Glomerular visceral epithelial cell (primary cell): ENCODE measurements at regions not wholly inside any gene's neighbourhood (a gene's known extent, or its start where the extent isn't known, plus 50 kb on each side); places are given as distances from the start of the nearest gene placed in this dataset.

ENCODE experiments used
- DNase-seq: peaks from one replicate; pipeline ENCODE4 v3.0.0-alpha.2; 2016; ENCODE audit errors: extremely low spot score

DNA sequence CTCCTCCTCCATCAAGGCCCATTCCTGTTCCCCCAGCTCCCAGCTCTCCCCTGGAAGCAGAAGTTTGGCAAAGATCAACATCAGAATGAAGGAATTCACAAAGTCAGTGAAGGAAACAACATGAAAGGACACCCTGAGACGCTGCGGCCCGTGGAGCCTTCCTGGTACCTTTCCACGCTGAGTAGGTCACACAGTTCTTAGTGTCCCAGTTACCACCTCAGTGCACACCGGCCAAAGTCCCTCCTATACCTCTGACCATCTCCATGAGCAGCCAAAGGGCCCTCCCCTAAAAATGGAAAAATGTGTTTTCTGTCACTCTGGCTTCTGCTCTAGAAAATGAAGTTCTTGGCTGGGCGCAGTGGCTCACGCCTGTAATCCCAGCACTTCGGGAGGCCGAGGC, 191.6 kb upstream of the AGAP1 start:
- DNase-seq, result no peak

DNA sequence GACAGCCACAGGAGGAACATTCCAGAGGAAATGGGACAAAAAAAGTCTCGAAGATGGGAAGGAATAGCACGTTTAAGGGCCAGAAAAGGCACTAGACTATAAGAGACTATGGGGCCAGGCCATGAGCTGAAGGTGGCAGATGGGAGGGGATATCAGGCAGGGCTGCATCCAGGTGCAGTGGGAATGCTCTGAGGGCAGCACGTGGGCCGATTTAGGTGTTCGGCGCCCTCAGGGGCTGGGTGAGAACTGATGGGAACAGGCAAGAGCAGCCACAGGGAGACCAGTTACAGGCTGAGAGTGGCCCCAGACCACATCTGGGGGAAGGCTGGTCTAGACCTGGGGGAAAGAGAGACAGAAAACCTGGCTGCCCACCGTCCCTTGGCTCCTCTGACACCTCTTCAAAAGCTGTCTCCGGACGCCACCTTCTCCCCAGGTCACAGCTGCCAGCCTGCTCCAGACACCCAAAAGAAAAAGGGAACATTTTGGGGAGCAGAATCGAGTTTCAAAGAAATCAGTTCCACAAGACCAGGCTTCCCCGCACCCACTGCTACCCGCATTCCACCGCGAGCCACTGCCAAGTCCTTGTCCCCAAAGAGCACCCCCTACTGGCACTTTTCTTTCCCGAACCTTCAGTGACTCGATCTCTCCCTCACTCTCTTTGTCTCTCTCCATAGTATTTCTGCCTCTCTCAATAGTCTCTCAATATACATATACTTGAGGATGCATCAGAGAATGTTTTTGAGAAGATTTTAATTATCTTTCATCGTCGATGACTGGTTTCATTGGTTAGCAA, 190.1 kb upstream of the AGAP1 start:
- DNase-seq, result no peak

DNA sequence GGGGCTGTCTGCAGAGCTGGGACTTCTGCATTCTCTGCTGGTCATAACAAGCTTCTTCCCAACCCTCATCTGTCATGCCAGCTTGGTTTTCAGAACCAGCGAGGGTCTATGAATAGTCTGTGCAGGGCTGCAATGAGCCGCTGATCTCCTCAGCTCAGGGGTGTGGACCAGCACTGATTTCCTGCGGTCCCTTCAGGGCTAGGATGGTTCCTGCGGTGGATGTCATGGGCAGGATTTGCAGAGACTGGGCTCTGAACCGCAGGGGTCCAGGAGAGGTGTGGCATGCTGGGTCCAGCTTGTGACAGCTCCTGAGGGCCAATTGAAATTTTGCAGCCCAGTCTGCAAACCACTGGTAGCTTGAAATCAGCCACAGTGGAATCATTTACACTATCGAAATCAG, 188.2 kb upstream of the AGAP1 start:
- DNase-seq, result no peak

DNA sequence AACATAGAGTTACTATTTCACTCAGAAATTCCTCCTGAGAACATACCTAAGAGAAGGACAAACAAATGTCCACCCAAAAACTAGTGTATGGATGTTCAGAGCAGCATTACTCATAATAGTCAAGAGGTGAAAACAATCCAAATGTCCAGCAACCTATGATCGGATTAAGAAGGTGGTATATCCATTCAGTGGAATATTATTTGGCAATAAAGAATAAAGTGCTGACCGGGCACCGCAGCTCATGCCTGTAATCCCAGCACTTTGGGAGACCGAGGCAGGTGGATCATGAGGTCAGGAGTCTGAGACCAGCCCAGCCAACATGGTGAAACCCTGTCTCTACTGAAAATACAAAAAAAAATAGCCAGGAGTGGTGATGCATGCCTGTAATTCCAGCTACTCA, 182.8 kb upstream of the AGAP1 start:
- DNase-seq, result no peak

DNA sequence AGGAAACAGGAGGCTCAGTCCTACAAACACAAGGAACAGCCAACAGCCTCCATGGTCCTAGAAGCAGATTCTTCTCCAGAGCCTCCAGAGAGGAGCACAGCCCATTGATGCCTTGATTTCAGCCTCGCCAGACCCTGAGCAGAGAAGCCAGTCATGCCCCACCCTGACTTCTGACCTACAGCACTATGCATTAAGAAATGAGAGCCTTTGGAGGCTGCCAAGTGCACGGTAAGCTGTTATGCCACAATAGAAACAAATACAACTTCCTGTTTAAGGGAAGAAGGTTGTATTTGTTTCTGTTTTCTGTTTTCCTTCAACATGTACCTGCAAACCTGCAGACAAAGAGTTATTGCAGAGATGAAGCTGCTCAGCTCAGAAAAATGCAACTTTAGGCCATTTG, 181.3 kb upstream of the AGAP1 start:
- DNase-seq, result no peak

DNA sequence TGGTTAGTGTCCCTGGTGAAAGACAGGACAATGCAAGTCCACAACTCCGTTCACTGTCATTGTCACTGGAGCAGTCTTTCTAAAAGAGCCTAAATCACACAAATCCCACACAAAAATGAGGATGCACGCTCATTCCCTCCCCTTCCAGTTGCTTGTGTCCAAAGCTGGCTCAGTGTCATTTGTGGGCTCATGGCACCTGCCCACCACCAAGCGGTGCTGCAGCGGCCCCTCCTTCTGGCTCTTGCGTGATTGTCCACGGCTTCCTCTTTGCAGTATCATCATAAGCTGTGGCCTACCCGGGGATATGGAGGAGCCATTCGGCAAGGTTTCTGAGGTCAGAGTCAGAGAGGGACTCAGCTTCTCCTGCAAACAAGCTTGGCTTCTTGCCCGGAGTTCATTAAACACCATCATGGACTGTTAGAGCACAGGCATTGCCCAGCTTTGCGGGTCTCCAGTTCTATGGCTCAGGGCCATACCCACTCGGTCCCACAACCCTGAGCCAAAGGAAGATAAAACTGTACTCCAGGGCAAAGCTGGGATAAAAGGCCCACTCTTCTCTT, 179.4 kb upstream of the AGAP1 start:
- no peak for DNase-seq

DNA sequence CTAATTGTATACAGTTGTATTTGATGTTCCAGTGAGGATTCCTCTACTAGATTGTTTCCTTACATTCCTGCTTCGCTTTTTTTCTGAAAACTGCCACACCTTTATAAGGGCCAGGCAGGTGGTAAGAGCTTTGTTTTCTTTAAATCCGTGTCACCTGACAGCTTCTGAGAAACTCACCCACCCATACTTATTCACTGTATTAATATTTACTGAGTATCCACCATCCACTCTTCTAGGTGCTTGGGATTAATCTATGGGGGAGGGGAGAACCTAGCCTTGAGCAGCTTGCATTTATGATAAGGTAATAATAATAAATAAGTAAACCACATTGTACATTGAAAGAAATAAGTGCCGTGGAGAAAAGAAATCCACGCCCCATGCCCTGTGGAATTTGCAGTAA, 174.7 kb upstream of the AGAP1 start:
- DNase-seq, result no peak

DNA sequence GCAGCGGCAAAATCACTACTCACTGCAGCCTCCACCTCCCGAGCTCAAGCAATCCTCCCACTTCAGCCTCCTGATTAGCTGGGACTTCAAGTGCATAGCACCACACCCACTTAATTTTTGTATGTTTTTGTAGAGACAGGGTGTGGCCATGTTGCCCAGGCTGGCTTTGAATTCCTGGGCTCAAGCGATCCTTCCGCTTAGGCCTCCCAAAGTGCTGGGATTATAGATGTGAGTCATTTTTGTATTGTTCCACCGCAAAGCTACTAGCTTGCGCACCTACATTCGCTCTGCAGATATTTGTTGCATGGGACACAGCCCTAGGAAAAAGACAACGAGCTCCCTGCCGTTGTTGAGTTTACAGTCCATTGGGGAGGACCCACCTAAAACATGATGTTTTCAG, 173.5 kb upstream of the AGAP1 start:
- DNase-seq, result no peak

DNA sequence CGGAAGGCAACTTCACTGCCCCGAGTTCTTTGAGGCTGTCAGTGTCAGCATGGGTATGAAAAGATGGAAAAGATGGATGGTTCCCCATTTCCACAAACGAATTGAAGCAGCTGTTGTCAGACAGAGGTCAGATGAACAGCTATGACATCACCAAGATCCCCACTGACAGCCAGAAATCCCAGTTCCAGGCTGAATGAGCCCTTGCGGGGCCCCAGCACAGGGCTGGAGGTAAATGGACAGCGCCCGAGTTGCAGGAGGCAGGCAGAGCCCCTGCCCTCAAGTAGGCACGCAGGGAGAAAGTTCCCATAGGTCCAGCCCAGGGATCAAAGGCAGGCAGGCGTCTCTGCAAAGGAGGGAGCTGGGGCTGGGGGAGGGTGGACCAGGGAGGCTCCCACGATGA, 169.5 kb upstream of the AGAP1 start:
- DNase-seq, result no peak

DNA sequence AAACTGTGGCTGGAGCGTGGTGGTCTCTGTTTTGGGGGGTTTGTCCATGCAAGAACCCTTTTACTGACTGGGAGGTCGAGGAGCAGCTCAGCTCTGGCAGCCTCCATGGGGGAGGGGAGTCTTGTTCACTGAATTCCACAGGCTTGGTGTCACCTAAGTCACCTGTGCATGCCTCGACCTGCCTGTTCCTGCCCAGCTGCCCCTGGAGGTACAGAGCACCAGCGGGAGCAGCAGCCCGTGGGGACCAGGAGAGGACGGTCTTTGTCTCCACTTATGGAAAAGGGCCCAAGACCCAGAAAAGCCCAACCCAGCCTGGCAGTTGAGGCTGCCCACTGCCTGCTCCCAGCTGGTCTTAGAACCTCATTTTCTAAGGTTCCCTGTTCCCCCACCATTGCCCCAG, 168.7 kb upstream of the AGAP1 start:
- DNase-seq, result no peak

DNA sequence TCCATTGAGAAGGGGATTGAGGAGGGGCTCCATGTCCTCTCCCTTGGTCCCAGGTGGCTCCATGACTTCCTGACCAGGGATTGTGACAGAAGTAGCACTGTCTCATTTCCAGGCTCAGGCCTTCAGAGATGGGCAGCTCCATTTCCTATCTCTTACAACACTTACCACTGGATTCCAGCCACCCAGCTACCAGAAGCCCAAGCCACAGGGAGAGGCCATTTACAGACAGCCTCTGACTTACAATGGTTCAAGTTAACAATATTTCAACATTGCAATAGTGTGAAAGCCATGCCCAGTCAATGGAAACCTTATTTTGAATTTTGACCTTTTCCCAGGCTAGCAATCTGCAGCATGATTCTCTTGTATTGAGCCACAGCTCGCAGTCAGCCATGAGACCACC, 164.9 kb upstream of the AGAP1 start:
- no peak for DNase-seq

DNA sequence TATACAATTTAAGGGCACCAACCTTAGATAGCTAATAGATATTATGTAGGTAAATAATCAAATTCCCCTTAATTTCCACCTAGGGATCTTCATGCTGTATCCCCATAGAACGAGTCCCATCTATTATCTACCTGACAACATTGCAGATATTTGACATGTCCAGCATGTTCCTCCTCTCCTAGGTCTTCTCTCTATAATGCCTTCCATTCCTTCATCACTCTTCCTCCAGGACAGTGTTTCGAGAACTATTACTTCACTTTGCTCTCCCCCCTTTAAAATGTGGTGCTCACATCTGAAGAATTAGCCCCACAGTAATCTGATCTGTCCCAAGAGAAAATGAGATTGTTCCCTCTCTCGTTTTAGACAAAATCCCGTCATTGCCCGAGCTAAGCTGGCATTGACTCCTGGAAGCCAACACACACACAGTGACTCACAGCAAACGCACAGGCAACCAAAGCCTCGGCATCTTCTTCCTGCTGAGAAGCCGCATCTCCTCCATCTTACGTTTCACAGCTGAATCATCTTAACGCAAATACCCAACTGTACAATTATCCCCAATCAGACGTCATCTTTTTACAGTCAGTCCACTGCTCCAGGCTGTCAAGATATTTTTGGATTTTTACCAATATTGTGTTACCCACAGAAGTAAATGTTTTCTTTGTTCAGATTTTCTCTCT, 162.9 kb upstream of the AGAP1 start:
- no peak for DNase-seq

DNA sequence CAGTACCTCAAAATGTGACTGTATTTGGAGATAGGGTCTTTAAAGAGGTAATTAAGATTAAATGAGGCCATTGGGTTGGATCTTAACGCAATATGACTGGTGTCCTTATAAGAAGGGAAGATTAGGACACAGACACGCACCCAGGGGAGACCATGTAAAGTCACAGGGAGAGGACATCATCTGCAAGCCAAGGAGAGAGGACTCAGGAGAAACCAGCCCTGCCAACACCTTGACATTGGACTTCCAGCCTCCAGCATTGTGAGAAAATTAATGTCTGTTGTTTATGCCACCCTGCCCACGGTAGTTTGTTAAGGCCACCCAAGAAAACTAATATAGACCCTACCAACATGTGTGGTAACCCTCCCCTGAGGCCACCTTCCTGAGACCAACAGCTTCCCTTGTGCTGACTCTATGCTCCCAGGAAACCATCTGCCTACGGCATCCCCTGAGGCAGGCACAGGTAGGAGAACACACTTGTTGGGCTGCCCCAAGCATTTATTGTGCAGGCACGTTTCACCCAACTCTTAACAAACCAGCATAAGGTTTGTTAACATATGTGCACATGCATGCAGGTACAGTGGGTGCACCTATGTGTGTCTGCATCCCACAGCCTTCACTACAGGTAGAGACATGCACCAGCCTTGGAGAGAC, 161.5 kb upstream of the AGAP1 start:
- no peak for DNase-seq

DNA sequence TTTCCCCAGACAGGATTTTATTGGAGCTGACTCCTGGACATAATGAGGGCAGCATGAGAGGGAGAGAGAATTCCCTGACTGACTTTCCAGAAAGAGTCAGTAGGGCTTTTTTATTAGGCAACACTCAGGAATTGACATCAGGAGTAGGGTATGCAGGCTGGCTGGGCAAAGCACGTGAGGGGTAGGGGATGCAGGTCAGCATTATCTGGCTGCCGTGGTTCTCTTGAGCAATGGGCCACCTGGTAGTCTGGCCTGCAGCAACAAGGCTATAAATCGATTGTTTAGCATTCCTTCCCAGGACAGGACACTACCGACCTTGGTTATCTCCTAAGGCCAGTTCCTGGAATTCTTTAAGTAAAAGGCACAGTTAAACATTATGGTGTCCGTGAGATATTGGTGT, 160.8 kb upstream of the AGAP1 start:
- no peak for DNase-seq

DNA sequence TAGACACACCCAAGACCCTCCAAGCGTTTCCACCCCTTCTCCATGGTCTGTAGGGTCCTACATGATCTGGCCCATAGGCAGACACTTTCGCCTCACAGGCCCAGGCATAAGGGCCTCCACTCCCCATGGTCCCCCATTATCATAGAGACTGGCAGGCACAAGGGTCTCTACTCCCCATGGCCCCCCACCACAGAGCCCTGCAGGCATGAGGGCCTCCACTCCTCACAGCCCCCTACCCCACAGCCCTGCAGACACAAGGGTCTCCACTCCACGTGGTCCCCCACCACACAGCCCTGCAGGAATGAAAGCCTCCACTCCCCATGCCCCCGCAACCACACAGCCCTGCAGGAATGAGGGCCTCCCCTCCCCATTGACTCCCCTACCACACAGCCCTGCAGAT, 159.7 kb upstream of the AGAP1 start:
- no peak for DNase-seq

DNA sequence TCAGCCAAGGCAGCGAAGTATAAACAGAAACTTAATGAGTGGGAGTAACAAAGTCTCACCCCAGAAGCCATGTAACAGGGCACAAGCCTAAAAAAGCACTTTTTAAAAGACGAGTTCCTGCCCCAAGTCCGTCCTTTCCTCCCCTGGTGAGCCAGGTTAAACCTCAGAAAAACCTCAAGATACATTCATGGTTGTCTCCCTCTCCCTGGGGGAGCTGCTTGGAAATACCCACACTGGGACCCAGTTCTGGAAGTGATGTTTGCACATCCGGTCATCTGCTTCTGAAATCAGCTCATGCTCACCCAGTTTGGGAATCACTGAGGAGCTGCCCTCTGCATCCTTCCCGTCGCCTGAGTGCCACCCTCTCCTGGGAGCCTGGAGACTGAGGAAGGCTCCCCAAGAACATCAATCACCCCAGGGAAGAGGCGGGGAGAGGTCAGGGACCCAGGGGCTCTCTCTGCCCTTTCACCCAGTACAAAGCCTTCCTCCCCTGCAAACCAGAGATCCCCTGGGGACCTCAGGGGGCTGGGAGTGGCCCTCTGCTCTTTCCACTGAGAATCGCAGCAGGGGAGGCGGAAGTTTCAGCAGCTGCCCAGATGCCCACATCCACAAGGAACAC, 150.6 kb upstream of the AGAP1 start:
- peak; percentile 74 for DNase-seq

DNA sequence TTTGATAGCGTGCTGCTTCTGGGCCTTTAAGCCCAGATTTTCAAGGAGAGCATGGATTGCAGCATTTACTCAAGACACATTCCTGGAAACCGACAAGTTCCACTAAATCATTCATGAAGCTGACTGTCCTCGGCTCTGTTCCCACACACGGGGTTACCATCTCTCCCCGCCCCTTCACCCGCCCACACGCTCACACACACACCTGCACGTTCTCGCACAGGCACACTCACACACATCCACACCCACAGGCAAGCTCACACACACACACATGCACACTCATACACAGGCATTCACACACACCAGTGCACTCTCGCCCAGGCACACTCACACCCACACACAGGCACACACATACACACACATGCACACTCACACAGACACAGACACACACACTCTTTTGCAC, 150.0 kb upstream of the AGAP1 start:
- peak; percentile 40 for DNase-seq

DNA sequence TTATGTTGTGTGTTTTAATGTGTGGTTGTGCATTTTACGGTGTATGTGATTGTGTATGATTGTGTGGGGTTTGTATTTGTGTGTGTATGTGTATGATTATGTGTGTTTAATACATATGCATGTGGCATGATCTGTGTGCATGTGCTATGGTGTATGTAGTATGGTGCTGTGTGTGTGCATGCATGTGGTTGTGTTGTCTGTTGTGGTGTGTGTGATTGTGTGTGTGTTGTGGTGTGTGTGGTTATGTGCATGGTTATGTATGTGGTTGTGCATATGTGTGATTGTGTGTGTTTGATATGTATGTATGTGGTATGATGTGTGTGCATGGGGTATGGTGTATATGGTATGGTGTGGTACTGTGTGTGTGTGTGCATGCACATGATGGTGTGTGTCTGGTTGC, 148.1 kb upstream of the AGAP1 start:
- no peak for DNase-seq

DNA sequence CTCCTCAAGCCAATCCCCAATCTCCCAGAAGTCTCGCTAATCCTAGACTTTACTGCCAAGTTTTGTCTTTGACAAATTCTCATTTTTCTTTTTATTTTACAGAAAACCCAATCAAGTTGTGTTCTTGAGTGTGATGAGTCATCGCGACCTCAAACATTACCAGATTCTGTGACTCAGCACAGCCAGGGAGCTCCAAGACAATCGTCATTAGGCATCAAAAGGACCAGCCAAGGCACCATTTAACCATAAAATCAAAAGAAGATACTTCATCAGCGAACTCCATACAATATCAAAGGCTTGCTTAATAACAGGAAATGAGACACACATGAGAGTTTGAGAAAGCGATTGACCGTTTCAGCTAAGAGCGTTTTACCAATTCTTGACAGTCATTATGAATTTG, 146.2 kb upstream of the AGAP1 start:
- peak; percentile 63 for DNase-seq

DNA sequence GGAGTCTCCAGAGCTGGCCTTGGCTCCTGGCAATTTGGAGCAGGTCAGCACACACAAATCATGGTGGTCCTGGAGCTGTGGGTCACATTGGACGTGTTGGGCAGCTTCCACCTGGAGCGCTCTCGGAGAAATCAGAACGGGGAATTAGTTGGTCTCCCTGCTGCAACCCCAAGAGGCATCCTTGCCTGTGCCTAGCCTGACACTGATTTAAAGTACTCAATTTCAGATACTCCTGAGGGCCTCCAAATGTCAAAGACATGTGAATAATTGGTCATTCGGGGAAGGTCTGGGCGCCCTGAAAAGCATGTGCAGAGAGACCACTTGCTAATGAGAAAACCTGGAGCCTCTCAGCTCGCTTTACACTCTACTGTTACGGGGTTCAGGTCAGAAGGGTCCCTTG, 145.5 kb upstream of the AGAP1 start:
- DNase-seq, result no peak

DNA sequence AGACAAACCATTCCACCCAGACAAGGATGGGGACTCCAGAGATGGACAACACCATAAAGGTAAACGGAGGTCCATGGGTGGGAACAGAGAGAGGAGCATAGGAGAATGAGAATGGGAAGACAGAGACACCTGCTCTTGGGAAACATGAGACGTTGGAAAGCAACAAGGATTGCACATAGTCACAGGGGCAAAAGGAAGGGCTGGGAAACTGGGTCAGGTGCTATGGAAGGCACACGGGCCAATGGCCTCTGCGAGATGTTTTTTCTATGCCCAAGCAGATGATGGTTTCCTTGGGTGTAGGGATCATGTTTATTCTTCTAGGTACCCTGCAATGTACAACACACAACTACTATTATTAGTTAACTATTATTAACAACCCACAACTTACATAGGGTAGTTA, 143.6 kb upstream of the AGAP1 start:
- DNase-seq, result no peak

DNA sequence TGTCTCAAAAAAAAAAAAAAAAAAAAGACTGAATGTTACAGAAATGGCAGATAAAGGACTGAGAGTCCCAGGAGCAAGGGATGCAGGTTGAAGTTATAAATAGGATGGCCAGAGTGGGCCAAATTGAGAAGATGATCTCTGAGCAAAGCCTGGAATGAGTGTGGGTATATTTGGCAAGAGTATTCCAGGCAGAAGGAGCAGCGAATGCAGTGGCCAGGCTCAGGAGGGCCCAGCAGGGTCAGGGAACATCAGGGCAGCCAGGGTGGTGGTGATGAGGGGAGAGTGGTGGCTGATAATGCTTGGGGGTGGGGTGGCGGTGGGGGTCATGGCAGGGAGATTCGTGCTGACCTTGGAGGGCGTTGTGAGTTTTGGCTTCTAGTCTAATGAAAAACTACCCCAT, 141.3 kb upstream of the AGAP1 start:
- no peak for DNase-seq
